Limb (tissue), 2 donors: ENCODE measurements at regions not wholly inside any gene's neighbourhood (a gene's known extent, or its start where the extent isn't known, plus 50 kb on each side); places are given as distances from the start of the nearest gene placed in this dataset.
"Not testable (repeated sequence)": the region's sequence is repeated elsewhere in the genome, so short reads cannot be mapped to it uniquely, and the experiment has no call there.

Source experiments
- DNase-seq, 2 donors: peaks; one replicate each; pipeline ENCODE4 v3.0.0-alpha.2; 2016; ENCODE audit errors: extremely low spot score in 2 of 2

GRCh38 chrX:40374486-40374885 is 206.3 kb upstream of the ATP6AP2 start:
- DNase-seq: no peak

GRCh38 chrX:40373641-40374040 is 207.1 kb upstream of the ATP6AP2 start:
- no peak for DNase-seq

GRCh38 chrX:40373025-40373424 is 207.7 kb upstream of the ATP6AP2 start:
- no peak for DNase-seq

- no peak for DNase-seq
Observed at GRCh38 chrX:40371376-40371775, 209.4 kb upstream of the ATP6AP2 start.

GRCh38 chrX:40368611-40369061 is 212.1 kb upstream of the ATP6AP2 start:
- DNase-seq: no peak

GRCh38 chrX:40366661-40367060 is 214.1 kb upstream of the ATP6AP2 start:
- DNase-seq: no peak

- DNase-seq: not testable (repeated sequence)
Observed at GRCh38 chrX:40362291-40362690, 218.5 kb upstream of the ATP6AP2 start.

GRCh38 chrX:40360557-40360956 is 220.2 kb upstream of the ATP6AP2 start:
- no peak for DNase-seq

- no peak for DNase-seq
Observed at GRCh38 chrX:40359593-40359992, 221.2 kb upstream of the ATP6AP2 start.

GRCh38 chrX:40358994-40359393 is 221.8 kb upstream of the ATP6AP2 start:
- DNase-seq: no peak

GRCh38 chrX:40349251-40349650 is 231.5 kb upstream of the ATP6AP2 start:
- DNase-seq: no peak

- no peak for DNase-seq
Observed at GRCh38 chrX:40346379-40346778, 234.4 kb upstream of the ATP6AP2 start.

GRCh38 chrX:40343319-40343718 is 237.5 kb upstream of the ATP6AP2 start:
- DNase-seq: no peak

- DNase-seq: no peak
Observed at GRCh38 chrX:40340116-40340515, 240.7 kb upstream of the ATP6AP2 start.

- DNase-seq: no peak
Observed at GRCh38 chrX:40333344-40333743, 235.6 kb upstream of the BCOR start.

- no peak for DNase-seq
Observed at GRCh38 chrX:40331762-40332161, 234.0 kb upstream of the BCOR start.

- no peak for DNase-seq
Observed at GRCh38 chrX:40331353-40331752, 233.6 kb upstream of the BCOR start.

GRCh38 chrX:40329616-40330015 is 231.9 kb upstream of the BCOR start:
- no peak for DNase-seq

- no peak for DNase-seq
Observed at GRCh38 chrX:40327085-40327484, 229.3 kb upstream of the BCOR start.

- no peak for DNase-seq
Observed at GRCh38 chrX:40326186-40326965, 228.6 kb upstream of the BCOR start.

GRCh38 chrX:40325161-40325560 is 227.4 kb upstream of the BCOR start:
- no peak for DNase-seq

GRCh38 chrX:40323977-40324376 is 226.2 kb upstream of the BCOR start:
- no peak for DNase-seq

- no peak for DNase-seq
Observed at GRCh38 chrX:40320819-40321218, 223.1 kb upstream of the BCOR start.

GRCh38 chrX:40318801-40319200 is 221.0 kb upstream of the BCOR start:
- DNase-seq: no peak
